GM21526 (cell line): ENCODE measurements at regions not wholly inside any gene's neighbourhood (a gene's known extent, or its start where the extent isn't known, plus 50 kb on each side); places are given as distances from the start of the nearest gene placed in this dataset.
"Not testable (repeated sequence)": the region's sequence is repeated elsewhere in the genome, so short reads cannot be mapped to it uniquely, and the experiment has no call there.

Experiments
- ATAC-seq: cut with Tn5 transposase; IDR thresholded peaks from one replicate; pipeline ENCODE4 v1.9.1; 2021; ENCODE audit warnings: moderate library complexity; ENCODE audit not compliant: unreplicated experiment, low FRiP score

DNA sequence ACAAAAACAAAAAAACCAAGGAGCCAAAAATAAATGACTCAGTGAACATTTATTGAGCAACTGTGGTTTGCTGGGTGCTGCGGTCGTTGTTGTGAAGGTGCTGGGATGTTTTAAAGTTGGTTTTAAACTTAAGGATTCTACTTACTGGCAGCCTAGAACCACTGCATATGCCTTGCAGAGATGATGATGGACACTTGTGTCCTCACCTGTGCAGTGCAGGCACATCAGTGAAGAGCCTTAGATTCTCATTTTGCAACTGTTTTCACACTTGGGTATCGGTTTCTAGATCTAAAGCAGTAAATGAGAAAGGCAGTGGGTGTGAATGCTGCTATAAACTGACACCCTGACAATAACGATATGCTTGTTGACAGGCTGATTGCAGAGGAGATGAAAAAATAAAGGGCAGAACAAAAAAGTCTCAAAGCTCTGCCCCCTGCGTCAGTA lies 68.8 kb downstream of the UTRN start:
- ATAC-seq = peak; percentile 86

DNA sequence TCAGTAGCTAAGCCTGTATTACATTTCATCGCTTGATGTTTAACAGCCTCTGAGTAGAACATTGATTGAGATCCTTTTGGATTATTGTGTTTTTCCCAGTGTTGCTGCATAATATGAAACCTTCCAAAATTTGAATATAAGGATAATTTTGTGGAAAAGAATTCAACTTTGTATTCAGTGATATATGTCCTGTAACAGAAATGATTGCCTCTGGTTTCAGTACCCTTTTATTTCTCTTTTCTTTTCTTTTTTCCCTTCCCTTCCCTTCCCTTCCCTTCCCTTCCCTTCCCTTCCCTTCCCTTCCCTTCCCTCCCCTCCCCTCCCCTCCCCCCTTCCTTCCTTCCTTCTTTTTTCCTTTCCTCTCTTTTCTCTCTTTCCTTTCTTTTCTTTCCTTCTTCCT lies 74.6 kb downstream of the UTRN start:
- ATAC-seq = no peak

GRCh38 chr6:144360401-144360800 lies 75.3 kb downstream of the UTRN start:
- ATAC-seq = no peak

DNA sequence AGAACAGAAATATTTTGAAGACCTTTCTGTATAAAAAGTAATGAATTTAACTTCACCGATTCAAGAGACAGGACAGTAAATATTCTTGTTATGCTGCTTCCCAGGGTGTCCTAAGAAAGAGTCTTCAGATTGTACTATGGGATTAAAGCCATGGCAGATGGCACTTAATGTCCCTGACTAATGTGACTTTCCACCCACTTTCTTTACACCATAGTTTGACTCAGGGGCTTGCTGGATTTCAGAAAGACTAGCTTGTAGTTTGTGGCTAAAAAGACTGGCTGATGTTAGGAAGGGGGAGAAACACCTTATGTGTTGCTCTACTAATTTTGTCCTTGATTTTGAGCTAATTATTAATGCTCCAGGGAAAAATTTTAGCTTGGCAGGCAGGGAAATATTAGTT lies 75.9 kb downstream of the UTRN start:
- no peak for ATAC-seq

GRCh38 chr6:144362042-144363018 lies 77.2 kb downstream of the UTRN start:
- ATAC-seq = no peak

DNA sequence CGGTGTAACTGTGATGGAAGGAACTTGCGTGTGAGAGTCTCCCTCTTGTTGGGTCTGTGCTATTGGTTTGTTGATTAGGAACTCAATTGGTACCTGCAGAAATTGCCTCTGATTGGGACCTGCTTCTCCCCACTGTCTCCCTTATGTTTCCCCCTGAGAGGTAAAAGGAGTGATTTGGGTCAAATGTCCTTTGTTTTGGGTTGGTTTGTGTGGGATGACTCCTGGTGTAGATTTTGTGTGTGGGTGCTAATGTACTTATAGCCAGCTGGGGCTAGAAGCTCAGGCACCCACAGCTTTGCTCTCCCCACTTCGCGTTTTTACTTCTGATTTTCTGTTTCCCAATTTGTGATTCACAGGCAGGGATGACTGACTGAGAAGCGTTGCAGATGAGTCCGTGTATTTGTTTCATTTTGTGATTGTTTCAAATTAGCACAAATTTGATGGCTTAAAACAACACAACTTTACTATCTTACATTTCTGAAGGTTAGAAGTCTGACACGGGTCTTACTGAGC lies 79.1 kb downstream of the UTRN start:
- no peak for ATAC-seq

GRCh38 chr6:144364782-144365181 lies 79.6 kb downstream of the UTRN start:
- ATAC-seq = no peak

DNA sequence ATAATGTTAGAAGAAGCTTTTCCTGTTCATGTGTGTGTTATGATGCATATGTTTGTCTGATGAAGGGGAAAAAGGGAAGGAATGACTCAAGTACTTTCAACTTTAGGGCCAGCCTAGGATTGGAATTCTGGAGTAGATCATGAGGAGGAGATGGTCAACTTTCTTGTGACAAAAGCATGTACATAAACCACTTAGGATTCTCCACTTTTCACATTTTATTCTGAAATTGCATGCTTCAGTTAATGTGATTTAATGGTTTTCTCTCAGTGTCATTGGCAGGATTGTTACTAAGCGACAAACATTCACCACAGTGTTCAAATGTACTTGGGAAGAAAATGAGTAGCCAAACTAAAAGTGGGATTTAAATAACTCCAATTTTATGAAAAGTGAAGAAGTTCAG lies 80.1 kb downstream of the UTRN start:
- ATAC-seq = no peak

GRCh38 chr6:144369696-144370095 lies 84.6 kb downstream of the UTRN start:
- ATAC-seq = not testable (repeated sequence)

DNA sequence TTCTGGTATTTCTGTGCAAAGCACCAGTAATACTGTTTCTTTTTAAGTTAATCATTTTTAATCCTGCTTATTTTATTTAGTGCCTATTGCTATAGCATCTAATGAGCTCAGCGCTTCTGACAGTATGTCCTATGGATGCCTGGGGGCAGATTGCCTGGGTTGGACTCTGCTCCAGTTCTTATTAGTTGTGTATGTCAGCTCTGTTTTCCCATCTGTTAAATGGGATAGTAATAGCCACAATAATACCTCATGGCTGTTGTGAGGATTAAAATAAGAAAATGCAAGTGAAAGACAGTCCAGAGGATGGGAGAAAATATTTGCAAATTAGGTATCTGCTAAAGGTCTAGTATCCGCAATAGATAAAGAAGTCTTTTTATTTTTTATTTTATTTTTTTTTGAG lies 87.0 kb downstream of the UTRN start:
- ATAC-seq = no peak

DNA sequence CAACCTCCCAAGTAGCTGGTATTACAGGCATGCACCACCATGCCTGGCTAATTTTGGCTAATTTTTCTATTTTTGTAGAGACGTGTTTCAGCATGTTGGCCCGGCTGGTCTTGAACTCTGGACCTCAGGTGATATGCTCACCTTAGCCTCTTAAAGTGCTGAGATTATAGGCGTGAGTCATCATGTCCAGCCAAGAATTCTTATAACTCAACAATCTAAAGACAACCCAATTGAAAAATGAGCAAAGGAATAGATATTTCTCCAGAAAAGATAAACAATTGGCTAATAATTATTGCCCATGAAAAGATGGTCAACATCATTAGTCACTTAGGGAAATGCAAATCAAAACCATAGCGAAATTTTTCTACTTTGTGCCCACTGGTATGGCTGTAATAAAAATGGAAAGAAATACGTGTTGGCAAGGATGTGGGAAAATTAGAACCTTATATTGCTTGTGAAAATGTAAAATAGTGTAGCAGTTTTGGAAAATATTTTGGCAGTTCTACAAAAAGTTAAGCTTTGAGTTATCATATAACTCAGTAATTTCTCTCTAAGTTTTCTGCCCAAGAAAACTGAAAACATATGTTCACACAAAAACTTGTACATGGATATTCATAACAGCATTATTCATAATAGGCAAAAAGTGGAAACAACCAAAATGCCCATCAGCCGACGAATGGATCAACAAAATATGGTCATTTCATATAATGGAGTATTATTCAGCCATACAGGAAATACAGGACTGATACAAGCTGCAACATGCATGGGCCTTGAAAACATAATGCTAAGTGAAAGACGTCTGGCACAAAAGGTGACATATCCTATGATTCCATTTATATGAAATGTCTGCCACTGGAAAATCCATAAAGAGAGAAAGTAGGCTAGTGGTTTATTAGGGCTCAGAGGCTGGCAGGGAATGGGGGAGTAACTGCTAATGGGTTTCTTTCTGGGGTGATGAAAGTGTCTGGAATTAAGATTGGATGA lies 87.8 kb downstream of the UTRN start:
- no peak for ATAC-seq

DNA sequence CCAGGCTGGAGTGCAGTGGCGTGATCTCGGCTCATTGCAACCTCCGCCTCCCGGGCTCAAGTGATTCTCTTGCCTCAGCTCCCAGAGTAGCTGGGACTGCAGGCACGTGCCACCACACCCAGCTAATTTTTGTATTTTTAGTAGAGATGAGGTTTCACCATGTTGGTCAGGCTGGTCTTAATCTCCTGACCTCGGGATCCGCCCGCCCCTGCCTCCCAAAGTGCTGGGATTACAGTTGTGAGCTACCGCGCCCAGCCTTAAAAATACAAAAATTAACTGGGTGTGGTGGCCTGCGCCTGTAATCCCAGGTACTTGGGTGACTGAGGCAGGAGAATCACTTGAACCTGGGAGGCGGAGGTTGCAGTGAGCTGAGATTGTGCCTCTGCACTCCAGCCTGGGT lies 89.4 kb downstream of the UTRN start:
- ATAC-seq = not testable (repeated sequence)

DNA sequence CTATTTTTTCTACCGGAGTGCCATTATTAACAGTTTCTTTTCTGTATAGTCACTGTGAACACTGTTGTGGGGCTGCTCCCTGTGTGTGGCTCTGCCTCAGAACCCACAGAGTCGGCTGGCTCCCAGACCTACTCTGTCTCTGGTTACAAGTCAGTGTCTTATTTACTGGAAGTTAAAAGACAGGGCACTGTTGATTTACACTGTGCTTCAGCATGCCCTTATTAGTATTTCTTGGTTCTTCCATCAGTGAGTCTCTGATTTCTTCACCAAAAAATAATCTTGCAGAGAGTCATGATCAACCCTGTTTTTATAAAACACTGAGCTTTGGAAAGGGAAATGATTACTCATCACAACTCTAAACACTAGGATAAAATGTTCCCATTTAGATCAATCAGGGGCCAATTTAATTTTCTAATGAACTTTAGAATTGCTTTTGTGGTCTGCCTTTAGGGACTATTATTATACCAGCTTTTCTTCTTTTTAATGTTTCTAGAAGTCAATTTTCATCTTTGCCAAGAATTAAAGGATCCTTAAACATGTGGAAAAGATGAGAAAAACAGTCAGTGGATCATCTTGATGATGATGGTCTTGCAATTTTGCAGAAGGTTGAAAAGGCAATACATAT lies 92.6 kb downstream of the UTRN start:
- no peak for ATAC-seq

DNA sequence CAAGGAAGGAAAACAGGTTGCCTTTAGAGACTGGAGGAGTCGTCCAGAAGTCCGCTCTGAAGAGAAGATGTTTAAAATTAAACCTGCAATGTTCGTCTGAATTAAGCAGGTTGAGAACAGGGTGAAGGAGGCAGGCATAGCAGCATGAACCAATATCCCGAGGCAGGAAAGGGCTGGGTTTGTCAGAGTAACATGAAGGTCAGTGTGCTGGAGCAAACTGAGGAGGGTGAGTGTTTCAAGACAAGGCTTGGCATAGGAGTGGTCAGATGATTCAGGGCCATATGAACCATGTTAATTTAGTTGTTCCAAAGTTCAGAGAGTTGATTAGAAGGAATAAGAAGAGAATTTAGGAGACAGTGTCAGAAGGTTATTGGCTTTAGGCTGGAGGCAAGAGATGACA lies 93.3 kb downstream of the UTRN start:
- no peak for ATAC-seq

- ATAC-seq = no peak
Observed at GRCh38 chr6:144379356-144379755, 94.2 kb downstream of the UTRN start.

DNA sequence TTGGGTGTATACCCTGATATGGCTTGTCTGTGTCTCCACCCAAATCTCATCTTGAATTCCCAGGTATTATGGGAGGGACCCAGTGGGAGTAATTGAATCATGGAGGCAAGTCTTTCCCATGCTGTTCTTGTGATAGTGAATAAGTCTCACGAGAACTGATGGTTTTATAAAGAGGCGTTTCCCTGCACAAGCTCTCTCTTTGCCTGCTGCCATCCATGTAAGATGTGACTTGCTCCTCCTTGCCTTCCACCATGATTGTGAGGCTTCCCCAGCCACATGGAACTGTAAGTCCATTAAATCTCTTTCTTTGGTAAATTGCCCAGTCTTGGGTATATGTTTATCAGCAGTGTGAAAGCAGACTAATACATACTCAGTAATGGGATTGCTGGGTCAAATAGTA lies 96.4 kb downstream of the UTRN start:
- not testable (repeated sequence) for ATAC-seq

DNA sequence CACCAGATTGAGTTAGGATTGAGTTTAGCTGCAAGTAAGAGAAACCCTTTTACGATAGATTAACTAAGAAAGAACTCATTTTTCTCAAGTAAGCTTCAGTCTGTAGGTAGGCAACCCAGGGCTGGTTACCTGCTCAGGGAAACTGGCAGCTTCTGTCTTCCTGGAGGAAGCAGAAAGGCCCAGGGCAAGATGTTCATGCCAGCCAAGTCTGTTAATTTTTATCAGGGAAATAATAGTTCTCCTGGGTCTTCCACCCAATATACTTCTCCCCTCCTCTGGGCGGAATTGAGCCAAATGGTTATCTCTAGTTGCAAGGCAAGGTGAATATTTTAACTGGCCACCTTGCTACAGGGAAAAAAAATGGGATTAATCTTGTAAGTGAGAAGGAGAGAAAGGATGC lies 98.2 kb downstream of the UTRN start:
- ATAC-seq = no peak

DNA sequence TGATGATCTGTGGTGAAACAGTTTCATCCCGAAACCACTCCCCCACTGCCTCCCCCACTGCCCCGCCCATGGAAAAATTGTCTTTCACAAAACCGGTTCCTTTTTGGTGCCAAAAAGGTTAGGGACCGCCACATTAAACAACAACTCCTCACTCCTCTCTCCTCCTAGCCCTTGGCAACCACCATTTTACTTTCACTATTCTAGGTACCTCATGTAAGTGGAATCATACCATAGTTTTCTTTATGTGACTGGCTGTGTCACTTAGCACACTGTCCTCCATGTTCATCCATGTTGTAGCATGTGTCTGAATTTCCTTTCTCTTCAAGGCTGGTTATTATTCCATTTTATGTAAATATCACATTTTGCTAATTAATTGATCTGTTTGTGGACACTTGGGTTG lies 99.3 kb downstream of the UTRN start:
- ATAC-seq = no peak

GRCh38 chr6:144389474-144389873 lies 104.3 kb downstream of the UTRN start:
- not testable (repeated sequence) for ATAC-seq

GRCh38 chr6:144390202-144390601 lies 105.1 kb downstream of the UTRN start:
- no peak for ATAC-seq
